HG03565 (cell line): ENCODE measurements at regions not wholly inside any gene's neighbourhood (a gene's known extent, or its start where the extent isn't known, plus 50 kb on each side); places are given as distances from the start of the nearest gene placed in this dataset.
"Not testable (repeated sequence)": the region's sequence is repeated elsewhere in the genome, so short reads cannot be mapped to it uniquely, and the experiment has no call there.

ENCODE experiments used
- ATAC-seq: cut with Tn5 transposase; IDR thresholded peaks from one replicate; pipeline ENCODE4 v1.9.1; 2021; ENCODE audit warnings: mild to moderate bottlenecking, moderate library complexity; ENCODE audit not compliant: unreplicated experiment

DNA sequence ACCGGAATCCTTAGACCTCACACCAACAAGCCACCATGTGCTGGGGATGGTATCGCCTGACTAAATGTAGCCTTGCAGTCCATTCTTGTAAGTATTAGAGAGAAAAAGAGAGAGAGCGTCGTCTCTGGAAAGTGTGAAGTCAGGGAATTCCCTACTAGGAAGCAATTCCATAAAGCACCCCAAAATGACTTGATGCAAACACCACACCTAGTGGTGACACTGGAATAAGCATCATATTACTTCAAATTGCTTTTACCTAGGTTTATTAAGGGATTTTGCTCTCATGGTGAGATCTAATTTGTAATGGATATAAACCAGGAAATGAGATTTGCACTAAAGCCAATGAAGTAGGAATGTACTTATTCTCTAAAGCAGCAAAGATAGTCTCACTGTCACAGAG is 111.4 kb upstream of the METTL9 start:
- not testable (repeated sequence) for ATAC-seq

DNA sequence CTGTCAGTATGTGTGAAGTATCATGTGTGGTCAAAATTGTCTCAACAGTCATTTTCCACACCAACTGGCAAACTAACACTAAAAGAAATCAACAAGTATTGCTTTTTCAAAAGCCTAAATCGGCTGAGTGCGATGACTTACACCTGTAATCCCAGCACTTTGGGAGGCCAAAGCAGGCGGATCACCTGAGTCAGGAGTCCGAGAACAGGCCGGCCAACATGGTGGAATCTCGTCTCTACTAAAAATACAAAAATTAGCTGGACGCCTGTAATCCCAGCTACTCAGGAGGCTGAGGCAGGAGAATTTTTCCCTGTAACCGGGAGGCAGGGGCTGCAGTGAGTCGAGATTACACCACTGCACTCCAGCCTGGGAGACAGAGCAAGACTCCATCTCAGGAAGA is 100.3 kb upstream of the METTL9 start:
- ATAC-seq = not testable (repeated sequence)

- peak; percentile 23 for ATAC-seq
Measured at GRCh38 chr16:21501223-21501868, 98.0 kb upstream of the METTL9 start.

DNA sequence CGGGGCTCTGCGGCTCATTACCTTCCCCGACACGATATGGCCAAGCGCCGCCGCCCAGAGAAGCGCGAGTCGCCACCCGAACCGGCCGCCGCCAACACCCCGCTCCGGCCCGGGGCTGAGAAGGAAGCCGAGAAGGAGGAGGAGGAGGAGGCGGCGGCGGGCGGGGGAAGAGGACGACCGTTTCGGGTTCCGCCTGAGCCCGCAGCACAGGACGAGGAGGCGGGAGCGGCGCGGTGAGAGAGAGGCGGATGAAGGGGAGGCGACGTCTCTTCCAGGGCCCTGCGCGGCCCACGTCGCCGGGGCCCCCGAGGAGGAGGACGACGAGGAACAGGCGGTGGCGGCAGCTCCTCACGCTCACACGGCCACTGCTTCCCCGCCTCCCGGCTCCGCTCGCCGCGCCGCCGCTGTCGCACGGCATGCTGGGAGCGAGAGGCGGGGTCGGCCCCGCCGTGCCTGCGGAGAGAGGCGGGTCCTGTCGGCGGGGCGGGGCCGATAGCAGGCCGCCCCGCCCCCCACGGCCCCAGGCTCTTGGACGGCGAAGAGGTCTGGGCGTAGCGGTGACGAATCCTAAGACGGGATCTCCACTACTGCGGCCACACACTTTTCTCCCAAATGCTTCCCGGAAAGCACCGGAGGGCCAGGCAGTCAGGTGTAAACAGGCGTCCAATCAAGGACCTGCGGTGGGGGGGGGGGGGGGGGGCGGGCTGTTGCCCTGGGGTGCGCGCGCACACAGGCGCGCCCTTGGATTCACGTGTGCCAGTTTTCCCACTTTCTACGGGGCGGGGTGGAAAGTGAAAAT is 97.3 kb upstream of the METTL9 start:
- ATAC-seq = peak; percentile 61

- ATAC-seq = not testable (repeated sequence)
Measured at GRCh38 chr16:21503574-21503920, 95.8 kb upstream of the METTL9 start.

DNA sequence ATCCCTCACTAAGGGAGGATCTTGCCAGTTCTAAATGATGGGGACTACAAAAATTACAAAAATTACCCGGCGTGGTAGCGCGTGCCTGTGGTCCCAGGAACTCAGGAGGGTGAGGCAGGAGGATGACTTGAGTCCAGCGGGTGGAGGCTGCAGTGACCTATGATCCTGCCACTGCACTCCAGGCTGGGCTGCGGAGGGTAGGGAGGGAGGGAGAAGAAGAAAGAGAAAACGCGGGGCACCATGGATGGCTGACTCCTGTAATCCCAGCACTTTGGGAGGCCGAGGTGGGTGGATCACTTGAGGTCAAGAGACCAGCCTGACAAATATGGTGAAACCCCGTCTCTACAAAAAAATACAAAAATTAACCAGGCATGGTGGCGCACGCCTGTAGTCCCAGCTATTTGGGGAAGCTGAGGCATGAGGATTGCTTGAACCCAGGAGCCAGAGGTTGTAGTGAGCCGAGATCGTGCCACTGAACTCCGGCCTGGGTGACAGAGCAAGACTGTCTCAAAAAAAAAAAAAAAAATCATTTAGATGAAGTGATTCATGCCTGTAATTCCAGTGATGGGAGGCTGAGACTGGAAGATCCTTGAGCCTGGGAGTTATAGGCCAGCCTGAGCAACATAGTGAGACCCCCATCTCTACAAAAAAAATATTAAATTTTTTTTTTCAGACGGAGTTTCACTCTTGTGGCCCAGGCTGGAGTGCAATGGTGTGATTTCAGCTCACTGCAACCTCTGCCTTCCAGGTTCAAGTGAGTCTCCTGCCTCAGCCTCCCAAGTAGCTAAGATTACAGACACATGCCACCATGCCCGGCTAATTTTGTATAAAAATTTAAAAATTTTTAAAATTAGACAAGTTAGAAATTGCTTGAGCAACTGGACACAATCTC is 95.2 kb upstream of the METTL9 start:
- ATAC-seq = not testable (repeated sequence)

- not testable (repeated sequence) for ATAC-seq
Measured at GRCh38 chr16:21505751-21506520, 93.4 kb upstream of the METTL9 start.

DNA sequence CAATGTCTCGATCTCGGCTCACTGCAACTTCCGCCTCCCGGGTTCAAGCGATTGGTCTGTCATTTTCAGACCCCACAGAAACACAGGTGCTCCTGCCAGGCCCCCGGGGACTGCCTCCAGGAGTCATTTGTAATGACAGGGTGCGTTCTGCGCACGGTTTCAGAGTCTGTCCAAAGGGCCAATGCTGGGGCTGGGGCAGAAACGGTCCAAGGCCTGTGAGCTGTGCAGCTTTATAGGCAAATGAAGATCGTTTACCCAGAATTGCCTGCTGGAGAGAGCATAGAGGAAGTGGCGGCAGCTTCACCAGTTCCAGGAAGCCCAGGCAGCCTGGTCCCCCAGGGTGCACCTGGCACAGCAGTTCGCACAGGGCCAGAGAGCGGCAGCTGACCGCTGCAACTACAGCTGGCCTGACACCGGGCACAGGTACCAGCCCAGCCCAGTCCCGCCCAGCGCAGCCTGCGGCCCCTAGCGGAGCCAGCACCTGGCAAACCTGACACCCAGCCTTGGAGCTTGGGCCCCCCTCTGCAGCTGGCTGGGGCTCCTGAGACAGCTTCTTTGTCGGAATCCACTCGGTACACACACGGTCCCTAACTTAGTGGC is 92.4 kb upstream of the METTL9 start:
- ATAC-seq = peak; percentile 31

GRCh38 chr16:21507631-21508305 is 91.6 kb upstream of the METTL9 start:
- not testable (repeated sequence) for ATAC-seq

DNA sequence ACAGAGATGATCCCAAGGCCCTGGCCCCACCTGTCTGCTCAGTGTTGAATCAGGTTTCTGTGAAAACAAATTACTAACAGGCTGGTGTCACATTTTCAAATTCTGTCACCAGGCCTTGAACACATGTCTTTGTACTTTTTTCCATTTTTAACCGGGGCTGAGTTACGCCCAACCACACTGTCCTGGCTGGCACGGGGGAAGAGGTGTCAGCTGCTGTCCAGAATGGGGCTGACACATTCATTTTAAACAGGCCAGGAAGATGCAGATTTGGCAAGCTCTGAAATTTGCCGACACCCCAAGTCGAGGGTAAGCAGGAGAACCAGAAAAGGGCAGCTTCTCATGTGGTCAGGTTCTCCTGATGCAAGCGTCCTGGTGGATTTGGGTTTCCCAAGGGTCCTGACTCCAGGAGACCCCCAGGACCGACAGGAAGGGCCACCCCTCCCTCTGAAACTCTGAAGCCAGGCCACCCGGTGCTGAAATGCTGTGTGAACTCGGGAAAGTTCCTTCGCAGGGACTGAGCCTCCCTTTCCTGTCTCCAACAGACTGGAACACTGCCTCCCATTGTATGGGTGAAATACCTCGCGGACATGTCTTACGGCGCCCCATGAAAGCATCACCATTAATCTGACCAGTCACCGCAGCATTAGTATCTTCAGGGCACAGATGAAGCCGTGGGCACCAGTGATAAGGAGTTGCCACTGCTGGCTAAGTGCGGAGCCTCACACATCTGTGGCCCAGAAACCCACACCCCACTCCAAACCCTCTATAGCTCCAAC is 90.5 kb upstream of the METTL9 start:
- ATAC-seq = not testable (repeated sequence)

GRCh38 chr16:21509437-21510086 is 89.8 kb upstream of the METTL9 start:
- not testable (repeated sequence) for ATAC-seq

- not testable (repeated sequence) for ATAC-seq
Measured at GRCh38 chr16:21510869-21511255, 88.5 kb upstream of the METTL9 start.

- ATAC-seq = not testable (repeated sequence)
Measured at GRCh38 chr16:21511315-21512210, 87.8 kb upstream of the METTL9 start.

- ATAC-seq = not testable (repeated sequence)
Measured at GRCh38 chr16:21512280-21513192, 86.8 kb upstream of the METTL9 start.

DNA sequence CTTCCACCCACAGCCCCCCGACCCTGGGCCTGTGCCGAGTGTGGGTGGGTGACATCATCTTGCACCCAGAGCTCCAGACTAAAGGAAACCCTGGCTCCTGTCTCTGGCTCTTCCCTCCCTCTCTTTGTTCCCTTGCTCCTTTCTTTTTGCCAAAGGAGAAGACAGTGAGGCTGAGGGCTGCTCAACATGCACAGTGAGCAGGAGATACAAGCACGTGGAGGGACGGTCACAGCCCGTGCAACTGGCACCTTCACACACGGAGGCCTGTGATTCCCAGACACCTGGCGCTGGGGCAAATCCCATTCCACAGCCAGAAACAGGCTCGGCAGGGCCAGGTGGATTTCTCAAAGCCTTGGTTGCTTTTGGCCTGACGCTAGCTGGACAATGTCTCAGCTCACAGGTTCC is 86.0 kb upstream of the METTL9 start:
- not testable (repeated sequence) for ATAC-seq

DNA sequence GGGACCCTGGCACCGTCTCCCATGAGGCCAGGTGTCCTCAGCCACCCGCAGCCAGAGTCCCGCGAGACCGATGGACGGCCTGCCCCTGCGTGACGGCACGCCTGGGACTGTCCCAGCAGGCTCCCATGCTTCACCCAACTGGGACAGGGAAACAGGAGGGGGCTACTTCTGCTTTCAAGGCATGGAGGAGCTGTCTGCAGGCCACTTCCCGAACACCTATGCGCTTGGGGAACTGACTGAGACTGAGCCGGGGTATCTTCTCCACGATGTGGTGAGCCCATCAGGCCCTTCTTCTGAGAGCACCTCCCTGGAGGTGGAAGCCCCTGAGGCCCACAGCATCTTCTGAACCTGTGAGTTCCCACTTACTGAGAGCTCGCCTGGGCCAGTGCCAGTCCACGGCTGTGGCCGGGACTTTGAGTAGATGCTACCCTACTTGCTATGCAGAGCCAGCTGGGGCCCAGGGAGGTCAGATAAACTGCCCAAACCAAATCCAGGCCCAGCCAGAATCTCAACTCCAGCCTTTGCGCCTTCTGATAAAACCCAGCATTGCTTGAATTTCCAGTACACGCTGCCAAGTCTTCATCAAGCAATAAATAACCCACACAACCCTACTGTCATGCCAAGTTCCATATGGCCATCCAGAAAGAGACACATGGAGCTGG is 85.4 kb upstream of the METTL9 start:
- not testable (repeated sequence) for ATAC-seq
